Glutamatergic neuron (in vitro differentiated cells): ENCODE measurements at regions not wholly inside any gene's neighbourhood (a gene's known extent, or its start where the extent isn't known, plus 50 kb on each side); places are given as distances from the start of the nearest gene placed in this dataset.
A peak's percentile ranks its signal among the peaks of the same experiment; 100 is the strongest.

Source experiments
- DNase-seq: peaks from one replicate; pipeline ENCODE4 v3.0.0; 2022
- H3K27ac Mint-ChIP-seq: one replicate; pipeline ENCODE4 v1.8.0; 2020; ENCODE audit warnings: mild to moderate bottlenecking, mixed read lengths, inconsistent platforms; ENCODE audit not compliant: unreplicated experiment
- H3K27me3 Mint-ChIP-seq: one replicate; pipeline ENCODE4 v1.8.0; 2020; ENCODE audit warnings: mild to moderate bottlenecking, moderate library complexity, mixed read lengths, inconsistent platforms; ENCODE audit not compliant: unreplicated experiment
- H3K36me3 Mint-ChIP-seq: one replicate; pipeline ENCODE4 v1.8.0; 2020; ENCODE audit warnings: mild to moderate bottlenecking, mixed read lengths, inconsistent platforms; ENCODE audit not compliant: unreplicated experiment
- H3K4me1 Mint-ChIP-seq: one replicate; pipeline ENCODE4 v1.8.0; 2020; ENCODE audit warnings: mild to moderate bottlenecking, low read depth, mixed read lengths, inconsistent platforms; ENCODE audit not compliant: unreplicated experiment
- H3K4me3 Mint-ChIP-seq: one replicate; pipeline ENCODE4 v1.8.0; 2020; ENCODE audit warnings: mild to moderate bottlenecking, mixed read lengths, inconsistent platforms; ENCODE audit not compliant: unreplicated experiment
- H3K9me3 Mint-ChIP-seq: one replicate; pipeline ENCODE4 v1.8.0; 2020; ENCODE audit warnings: mild to moderate bottlenecking, moderate library complexity, mixed read lengths, inconsistent platforms; ENCODE audit not compliant: unreplicated experiment
- CTCF ChIP-seq: fragments of 200-600 bp; sonication (generic); IDR thresholded peaks from one replicate; pipeline ENCODE4 v1.5.0; 2021; ENCODE audit not compliant: partially characterized antibody, unreplicated experiment

DNA sequence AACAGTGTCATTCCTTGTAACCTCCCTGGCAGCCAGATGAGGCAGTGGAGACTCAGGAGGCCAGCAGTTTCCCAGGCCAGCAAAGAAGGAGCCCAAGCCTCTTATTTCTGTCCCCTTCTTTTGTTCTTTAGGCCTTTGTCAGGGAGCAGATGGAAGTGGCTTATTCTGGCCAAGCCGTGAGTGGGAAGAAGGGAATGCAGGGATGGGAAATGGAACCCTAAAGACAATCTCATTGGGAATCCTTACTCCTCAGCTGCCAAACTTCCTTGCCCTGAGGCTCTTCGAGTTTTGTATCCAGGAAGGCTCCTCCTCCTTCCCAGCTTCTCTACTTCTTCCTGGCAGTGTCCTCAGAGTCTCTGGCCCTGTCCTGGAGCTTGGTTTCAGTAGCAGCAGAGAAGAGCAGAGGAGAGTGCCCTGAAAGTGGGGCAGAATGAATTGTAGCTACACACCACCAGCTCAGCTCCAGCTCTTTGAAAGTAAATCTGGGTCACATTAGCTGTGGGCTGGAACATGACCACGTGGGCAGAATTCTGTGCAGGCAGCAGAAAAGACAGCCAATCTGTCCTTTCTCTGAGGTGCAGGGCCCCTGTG lies 63.9 kb downstream of the NDUFS5 start:
- H3K4me1 Mint-ChIP-seq: peaks cover 4% of the 10 kb centered on the region
- H3K27me3 Mint-ChIP-seq: peaks cover 2% of the 10 kb centered on the region
- H3K36me3 Mint-ChIP-seq: no peaks in the 10 kb centered on the region
- DNase-seq: no peak
- no peak for TF ChIP-seq CTCF
- no peak overlapping the region for H3K27ac Mint-ChIP-seq
- no peak overlapping the region for H3K4me3 Mint-ChIP-seq
- H3K9me3 Mint-ChIP-seq: peaks cover 4% of the 10 kb centered on the region

DNA sequence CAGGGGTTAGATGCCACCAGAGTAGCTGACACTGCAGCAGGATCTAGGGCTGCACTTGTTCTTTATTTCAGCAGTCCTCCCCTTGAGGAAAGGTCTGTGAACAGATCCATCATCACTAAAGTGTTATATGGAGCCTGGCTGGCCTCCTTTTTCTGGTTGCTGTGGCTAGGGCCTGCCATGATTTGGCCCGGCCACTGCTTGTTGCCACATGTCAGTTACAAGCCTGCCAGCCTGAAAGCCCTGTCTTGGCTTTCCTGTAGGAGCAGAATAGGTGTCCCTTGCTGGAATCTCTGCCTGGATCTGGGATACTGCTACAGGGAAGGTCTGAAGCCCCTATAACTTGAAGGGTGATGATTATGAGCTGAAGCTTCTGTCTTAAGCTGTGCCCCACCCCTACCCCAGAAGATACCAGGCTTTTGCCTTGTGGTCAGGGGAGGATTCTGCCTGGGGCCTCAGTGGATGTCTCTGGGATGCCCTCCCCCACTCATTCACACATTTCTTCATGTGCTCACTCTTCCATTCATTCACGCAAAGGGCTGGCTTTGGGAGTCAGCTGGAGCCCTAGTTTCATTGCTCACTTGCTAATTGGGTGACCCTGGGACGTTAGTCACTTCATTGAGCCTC lies 64.7 kb downstream of the NDUFS5 start:
- no peak for TF ChIP-seq CTCF
- peaks cover 4% of the 10 kb centered on the region for H3K4me1 Mint-ChIP-seq
- H3K27me3 Mint-ChIP-seq: peaks cover 2% of the 10 kb centered on the region
- DNase-seq: no peak
- no peak overlapping the region for H3K27ac Mint-ChIP-seq
- no peak overlapping the region for H3K4me3 Mint-ChIP-seq
- peaks cover under 1% of the 10 kb centered on the region for H3K9me3 Mint-ChIP-seq
- no peaks in the 10 kb centered on the region for H3K36me3 Mint-ChIP-seq

GRCh38 chr1:39091845-39092645 lies 65.9 kb downstream of the NDUFS5 start:
- no peaks in the 10 kb centered on the region for H3K4me1 Mint-ChIP-seq
- peak; percentile 51 for TF ChIP-seq CTCF
- H3K27me3 Mint-ChIP-seq: peaks cover 4% of the 10 kb centered on the region
- H3K9me3 Mint-ChIP-seq: no peaks in the 10 kb centered on the region
- no peak overlapping the region for H3K27ac Mint-ChIP-seq
- no peaks in the 10 kb centered on the region for H3K36me3 Mint-ChIP-seq
- no peak overlapping the region for H3K4me3 Mint-ChIP-seq
- peak; percentile 70 for DNase-seq

GRCh38 chr1:39094685-39095084 lies 68.5 kb downstream of the NDUFS5 start:
- DNase-seq: no peak
- Mint-ChIP-seq H3K4me1 (peaks cover 8% of the 10 kb centered on the region), H3K27ac (no peak overlapping the region), H3K36me3 (no peaks in the 10 kb centered on the region), H3K9me3 (no peaks in the 10 kb centered on the region), H3K4me3 (no peak overlapping the region), H3K27me3 (peaks cover 6% of the 10 kb centered on the region)
- no peak for TF ChIP-seq CTCF
